Kidney (tissue), 13 donors: ENCODE measurements at regions not wholly inside any gene's neighbourhood (a gene's known extent, or its start where the extent isn't known, plus 50 kb on each side); places are given as distances from the start of the nearest gene placed in this dataset.
"Not testable (repeated sequence)": the region's sequence is repeated elsewhere in the genome, so short reads cannot be mapped to it uniquely, and the experiment has no call there.

Source experiments
- DNase-seq, 5 donors: peaks; one replicate each; pipeline ENCODE4 v3.0.0-alpha.2; 2013 to 2020
- FAIRE-seq: peaks from 2 replicates; lab custom pipeline; 2012; peaks lifted over from hg19 to GRCh38; lab: Jason Lieb, UNC
- H3K27ac ChIP-seq, 2 donors: one replicate each; pipeline ENCODE4 v1.7.0; 2013; ENCODE audit warnings: low read depth in 2 of 2, low read length in 2 of 2, inconsistent platforms in 1 of 2
- H3K27me3 ChIP-seq: one replicate; pipeline ENCODE4 v1.7.1; 2013; ENCODE audit warnings: low read length, inconsistent platforms; ENCODE audit not compliant: control insufficient read depth, insufficient read depth
- H3K36me3 ChIP-seq, 3 donors: one replicate each; pipeline versions ENCODE4 v1.7.0 to v1.7.1; 2013; ENCODE audit warnings: low read length in 3 of 3, control low read depth in 1 of 3, inconsistent platforms in 1 of 3; ENCODE audit not compliant: insufficient read depth in 3 of 3, control insufficient read depth in 2 of 3
- H3K4me1 ChIP-seq, 3 donors: one replicate each; pipeline versions ENCODE4 v1.7.0 to v1.7.1; 2013; ENCODE audit warnings: low read length in 3 of 3, inconsistent platforms in 1 of 3, low read depth in 1 of 3; ENCODE audit not compliant: control insufficient read depth in 2 of 3, insufficient read depth in 2 of 3
- H3K4me3 ChIP-seq, 3 donors: one replicate each; pipeline versions ENCODE4 v1.7.0 to v1.8.1; 2013; ENCODE audit warnings: low read length in 3 of 3, control low read depth in 1 of 3, inconsistent platforms in 1 of 3
- H3K9ac ChIP-seq, 3 donors: one replicate each; pipeline versions ENCODE4 v1.7.0 to v1.7.1; 2013; ENCODE audit warnings: low read length in 3 of 3, control low read depth in 1 of 3, inconsistent platforms in 1 of 3
- H3K9me3 ChIP-seq, 3 donors: one replicate each; pipeline versions ENCODE4 v1.7.0 to v1.7.1; 2013; ENCODE audit warnings: low read length in 3 of 3, control low read depth in 1 of 3, inconsistent platforms in 1 of 3; ENCODE audit not compliant: control insufficient read depth in 2 of 3, insufficient read depth in 1 of 3
- CTCF ChIP-seq: IDR thresholded peaks from 3 replicates; pipeline ENCODE4 v1.5.1; 2012; ENCODE audit warnings: mild to moderate bottlenecking, moderate library complexity, borderline replicate concordance; ENCODE audit not compliant: insufficient read depth; ENCODE audit errors: extremely low read depth
- intact Hi-C: fragments of 100-400 bp; cut with DNase I; formaldehyde crosslinking; loops from one replicate; pipeline ENCODE4 v1.11.1; 2022
- donor health status: control.
- donor health status: control.
- donor health status: control.
- donor health status: control.
- donor health status: control.
- donor health status: DM: yes; HTN: yes; CAD: no.
- donor health status: Normal renal cell carcinoma (clear cell type).

- no peak for FAIRE-seq
- intact Hi-C loops = no loop called here
These were observed 325.1 kb downstream of the AEBP2 start for GRCh38 chr12:19764408-19764807.

GRCh38 chr12:19771858-19772257 is 332.6 kb downstream of the AEBP2 start:
- intact Hi-C loops = no loop called here
- FAIRE-seq = no peak
- H3K4me1 ChIP-seq = no peaks in the 10 kb centered on the region
- DNase-seq = no peak
- H3K27ac ChIP-seq = no peak overlapping the region
- H3K27me3 ChIP-seq = no peaks in the 10 kb centered on the region
- no peak overlapping the region for H3K4me3 ChIP-seq
- no peak for TF ChIP-seq CTCF
- H3K9ac ChIP-seq = no peak overlapping the region
- H3K36me3 ChIP-seq = no peaks in the 10 kb centered on the region
- H3K9me3 ChIP-seq = no peaks in the 10 kb centered on the region

More at GRCh38 chr12:19764408-19764807, 325.1 kb downstream of the AEBP2 start:
- Histone ChIP-seq H3K4me3 (no peak overlapping the region), H3K4me1 (no peaks in the 10 kb centered on the region), H3K9me3 (no peaks in the 10 kb centered on the region), H3K27ac (no peak overlapping the region), H3K27me3 (no peaks in the 10 kb centered on the region), H3K9ac (no peak overlapping the region), H3K36me3 (no peaks in the 10 kb centered on the region)
- no peak for DNase-seq
- TF ChIP-seq CTCF = no peak

- Histone ChIP-seq H3K4me1 (no peaks in the 10 kb centered on the region), H3K4me3 (no peak overlapping the region), H3K9me3 (no peaks in the 10 kb centered on the region), H3K27me3 (no peaks in the 10 kb centered on the region), H3K9ac (no peak overlapping the region), H3K27ac (no peak overlapping the region), H3K36me3 (no peaks in the 10 kb centered on the region)
- no peak for TF ChIP-seq CTCF
- FAIRE-seq (no peak), DNase-seq (no peak)
- intact Hi-C loops = no loop called here
These were observed 333.5 kb downstream of the AEBP2 start for GRCh38 chr12:19772776-19773175.

GRCh38 chr12:19775241-19775640 is 335.9 kb downstream of the AEBP2 start:
- intact Hi-C loops = no loop called here
- DNase-seq = no peak
- TF ChIP-seq CTCF = no peak

GRCh38 chr12:19775976-19776375 is 336.7 kb downstream of the AEBP2 start:
- not testable (repeated sequence) for FAIRE-seq

More at GRCh38 chr12:19775241-19775640, 335.9 kb downstream of the AEBP2 start:
- Histone ChIP-seq H3K27ac (no peak overlapping the region), H3K4me1 (no peaks in the 10 kb centered on the region), H3K9ac (no peak overlapping the region), H3K36me3 (no peaks in the 10 kb centered on the region), H3K27me3 (no peaks in the 10 kb centered on the region), H3K4me3 (no peak overlapping the region), H3K9me3 (no peaks in the 10 kb centered on the region)
- no peak for FAIRE-seq

More at GRCh38 chr12:19775976-19776375, 336.7 kb downstream of the AEBP2 start:
- H3K36me3 ChIP-seq, H3K27me3 ChIP-seq, H3K27ac ChIP-seq, H3K9me3 ChIP-seq, H3K4me1 ChIP-seq, H3K9ac ChIP-seq, DNase-seq, intact Hi-C loops, H3K4me3 ChIP-seq: not testable (repeated sequence)
